ENCODE measurements at regions not wholly inside any gene's neighbourhood (a gene's known extent, or its start where the extent isn't known, plus 50 kb on each side); places are given as distances from the start of the nearest gene placed in this dataset.

GRCh38 chr16:35823342-35823741 is 2363.9 kb downstream of the TP53TG3F start:
- Histone ChIP-seq H3K4me3 (ENCODE audit: low read depth in 2 of 2, low read length in 2 of 2) (no peak overlapping the region), H3K27me3 (ENCODE audit: control insufficient read depth, insufficient read depth, low read length) (no peaks in the 10 kb centered on the region), H3K9me3 (ENCODE audit: control insufficient read depth, insufficient read depth, low read depth, low read length) (no peaks in the 10 kb centered on the region), H3K36me3 (ENCODE audit: control insufficient read depth, insufficient read depth, low read length) (no peaks in the 10 kb centered on the region), H3K4me1 (ENCODE audit: control insufficient read depth, insufficient read depth, low read length) (no peaks in the 10 kb centered on the region), H3K27ac (ENCODE audit: low read length) (no peak overlapping the region)
- no peak for TF ChIP-seq TCF7L2 (IDR thresholded peaks at IDR 0.05; ENCODE audit: low read depth, low read length)
- no peak for TF ChIP-seq CTCF (IDR thresholded peaks at IDR 0.05)
- no TSS peak for BruUV-seq (replicated peaks)
- ChIA-PET CTCF (no interaction called here), POLR2A (no interaction called here)
- in situ Hi-C loops (cut with HindIII; ENCODE audit: low pct_unique_long_range_greater_than_20kb, low sequenced_read_pairs) (no loop called here), intact Hi-C loops (cut with micrococcal nuclease; ENCODE audit: unreplicated experiment) (no loop called here)
- DNase-seq (ENCODE audit: low read depth, low spot score): no peak
- no peak for ATAC-seq

GRCh38 chr16:35841632-35842031 is 2382.2 kb downstream of the TP53TG3F start:
- no peak for TF ChIP-seq POLR2AphosphoS5 (IDR thresholded peaks at IDR 0.05; ENCODE audit: low read depth, low read length)
- TF ChIP-seq TCF7L2 (IDR thresholded peaks at IDR 0.05; ENCODE audit: low read depth, low read length): no peak
- TF ChIP-seq CTCF (IDR thresholded peaks at IDR 0.05): no peak
- TF ChIP-seq REST (IDR thresholded peaks at IDR 0.05; ENCODE audit: insufficient read depth in 1 of 2, low read depth in 2 of 2, low read length in 1 of 2): no peak
- TF ChIP-seq SIN3A (IDR thresholded peaks at IDR 0.05; ENCODE audit: borderline replicate concordance, insufficient read depth, low read depth, low read length): no peak
- H3K27ac ChIP-seq (ENCODE audit: low read length): no peak overlapping the region
- no peaks in the 10 kb centered on the region for H3K27me3 ChIP-seq (ENCODE audit: control insufficient read depth, insufficient read depth, low read length)
- H3K4me3 ChIP-seq (ENCODE audit: low read depth in 2 of 2, low read length in 2 of 2): no peak overlapping the region
- no peaks in the 10 kb centered on the region for H3K36me3 ChIP-seq (ENCODE audit: control insufficient read depth, insufficient read depth, low read length)
- no peaks in the 10 kb centered on the region for H3K9me3 ChIP-seq (ENCODE audit: control insufficient read depth, insufficient read depth, low read depth, low read length)
- BruUV-seq (replicated peaks): no TSS peak
- in situ Hi-C loops (cut with HindIII; ENCODE audit: low pct_unique_long_range_greater_than_20kb, low sequenced_read_pairs) (no loop called here), intact Hi-C loops (cut with micrococcal nuclease; ENCODE audit: unreplicated experiment) (no loop called here)
- DNase-seq (ENCODE audit: low read depth, low spot score) (no peak), ATAC-seq (no peak)
- H3K4me1 ChIP-seq (ENCODE audit: control insufficient read depth, insufficient read depth, low read length): no peaks in the 10 kb centered on the region
- ChIA-PET POLR2A (no interaction called here), CTCF (no interaction called here)

- intact Hi-C loops (cut with micrococcal nuclease; ENCODE audit: unreplicated experiment): no loop called here
- CTCF ChIA-PET: no interaction called here
- no peaks in the 10 kb centered on the region for H3K9me3 ChIP-seq (ENCODE audit: control insufficient read depth, insufficient read depth, low read depth, low read length)
Measured at GRCh38 chr16:35862242-35862641, 2402.8 kb downstream of the TP53TG3F start.

More at GRCh38 chr16:35862242-35862641, 2402.8 kb downstream of the TP53TG3F start:
- no TSS peak for BruUV-seq (replicated peaks)
- POLR2A ChIA-PET: no interaction called here
- H3K4me1 ChIP-seq (ENCODE audit: control insufficient read depth, insufficient read depth, low read length): no peaks in the 10 kb centered on the region
- no peak overlapping the region for H3K27ac ChIP-seq (ENCODE audit: low read length)
- H3K36me3 ChIP-seq (ENCODE audit: control insufficient read depth, insufficient read depth, low read length): no peaks in the 10 kb centered on the region
- DNase-seq (ENCODE audit: low read depth, low spot score): no peak
- H3K4me3 ChIP-seq (ENCODE audit: low read depth in 2 of 2, low read length in 2 of 2): no peak overlapping the region
- no peak for ATAC-seq
- no peaks in the 10 kb centered on the region for H3K27me3 ChIP-seq (ENCODE audit: control insufficient read depth, insufficient read depth, low read length)
- in situ Hi-C loops (cut with HindIII; ENCODE audit: low pct_unique_long_range_greater_than_20kb, low sequenced_read_pairs): no loop called here
- TF ChIP-seq CTCF (IDR thresholded peaks at IDR 0.05) (no peak), SIN3A (IDR thresholded peaks at IDR 0.05; ENCODE audit: borderline replicate concordance, insufficient read depth, low read depth, low read length) (no peak), POLR2AphosphoS5 (IDR thresholded peaks at IDR 0.05; ENCODE audit: low read depth, low read length) (no peak), REST (IDR thresholded peaks at IDR 0.05; ENCODE audit: insufficient read depth in 1 of 2, low read depth in 2 of 2, low read length in 1 of 2) (no peak), TCF7L2 (IDR thresholded peaks at IDR 0.05; ENCODE audit: low read depth, low read length) (no peak)

All from Panc1 (cell line).